Esophagus squamous epithelium (tissue), 5 donors: ENCODE measurements at regions not wholly inside any gene's neighbourhood (a gene's known extent, or its start where the extent isn't known, plus 50 kb on each side); places are given as distances from the start of the nearest gene placed in this dataset.

ENCODE experiments used
- DNase-seq: peaks from one replicate; lab custom pipeline; 2025; lab: John Stamatoyannopoulos, UW
- H3K27ac ChIP-seq, 4 donors: fragments of 200-600 bp; sonication (generic); one replicate each; pipeline ENCODE4 v1.5.1; 2016 to 2019; ENCODE audit warnings: mild to moderate bottlenecking in 1 of 4
- H3K27me3 ChIP-seq, 4 donors: fragments of 200-600 bp; sonication (generic); 1 replicate in 3 of 4; 2 replicates in 1 of 4; pipeline versions ENCODE4 v1.5.1 to v1.6.0; 2017 to 2021; ENCODE audit warnings: antibody characterized with exemption in 1 of 4
- H3K36me3 ChIP-seq, 3 donors: fragments of 200-600 bp; sonication (generic); one replicate each; pipeline ENCODE4 v1.5.1; 2016 to 2019
- H3K4me1 ChIP-seq, 3 donors: fragments of 200-600 bp; sonication (generic); one replicate each; pipeline ENCODE4 v1.5.1; 2017 to 2019
- H3K4me3 ChIP-seq, 4 donors: fragments of 200-600 bp; sonication (generic); 1 replicate in 3 of 4; 2 replicates in 1 of 4; pipeline ENCODE4 v1.5.1; 2016 to 2019; ENCODE audit warnings: mild to moderate bottlenecking in 2 of 4, moderate library complexity in 1 of 4
- H3K9me3 ChIP-seq, 3 donors: fragments of 200-600 bp; sonication (generic); one replicate each; pipeline ENCODE4 v1.5.1; 2016 to 2019
- POLR2A ChIP-seq, 4 donors: fragments of 450-650 bp; IDR thresholded peaks; one replicate each; pipeline ENCODE4 v1.6.1; 2017; ENCODE audit warnings: antibody characterized with exemption in 4 of 4, mild to moderate bottlenecking in 4 of 4, moderate library complexity in 3 of 4
- WGBS, 2 donors: methylation state at CpG; one replicate each; pipeline ENCODE4 v1.1.5; 2018; 5-methylcytosine and 5-hydroxymethylcytosine counted together
- intact Hi-C: fragments of 100-400 bp; cut with DNase I; formaldehyde crosslinking; loops from one replicate; pipeline ENCODE4 v1.15.0; 2022
- TF ChIP-seq, protein P1 (sequence below), 6 experiments: fragments of 450-650 bp in 4 of 6; fragments of 200-600 bp in 2 of 6; sonication (generic) in 2 of 6; IDR thresholded peaks; one replicate each; pipeline ENCODE4 v1.5.1; 2016 to 2019; ENCODE audit warnings: antibody characterized with exemption in 6 of 6, mild to moderate bottlenecking in 4 of 6, moderate library complexity in 4 of 6
- donor health status: DM: yes; HTN: yes; CAD: no.

DNA sequence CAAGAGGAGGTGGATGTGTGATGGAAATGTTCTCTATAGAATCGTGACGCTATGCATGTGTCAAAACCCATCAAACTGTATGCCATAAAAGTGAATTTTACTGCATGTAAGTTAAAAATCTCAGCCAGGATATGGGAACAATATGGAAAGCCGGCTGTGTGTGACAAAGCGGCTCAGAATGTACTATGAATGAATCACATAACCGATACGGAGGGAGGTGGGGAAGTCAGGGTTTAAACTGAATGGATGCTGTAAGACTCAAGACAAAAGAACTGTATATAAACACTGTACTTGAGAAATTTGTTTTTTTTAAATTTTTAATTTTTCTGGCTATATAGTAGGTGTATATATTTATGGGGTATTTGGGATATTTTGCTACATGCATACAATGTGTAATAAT, 111.6 kb upstream of the PDE4B start:
- no peaks in the 10 kb centered on the region for H3K9me3 ChIP-seq
- DNase-seq, result no peak
- WGBS, 2 donors, result 71 to 74% methylated on average over 6 of the region's 6 CpGs
- no peaks in the 10 kb centered on the region for H3K36me3 ChIP-seq
- no peak overlapping the region for H3K4me3 ChIP-seq
- H3K27me3 ChIP-seq, result peaks cover 0 to 5% (median 0%) of the 10 kb centered on the region in 4 donors
- TF ChIP-seq POLR2A (IDR thresholded peaks at IDR 0.05), result no peak
- TF ChIP-seq, protein P1, sequence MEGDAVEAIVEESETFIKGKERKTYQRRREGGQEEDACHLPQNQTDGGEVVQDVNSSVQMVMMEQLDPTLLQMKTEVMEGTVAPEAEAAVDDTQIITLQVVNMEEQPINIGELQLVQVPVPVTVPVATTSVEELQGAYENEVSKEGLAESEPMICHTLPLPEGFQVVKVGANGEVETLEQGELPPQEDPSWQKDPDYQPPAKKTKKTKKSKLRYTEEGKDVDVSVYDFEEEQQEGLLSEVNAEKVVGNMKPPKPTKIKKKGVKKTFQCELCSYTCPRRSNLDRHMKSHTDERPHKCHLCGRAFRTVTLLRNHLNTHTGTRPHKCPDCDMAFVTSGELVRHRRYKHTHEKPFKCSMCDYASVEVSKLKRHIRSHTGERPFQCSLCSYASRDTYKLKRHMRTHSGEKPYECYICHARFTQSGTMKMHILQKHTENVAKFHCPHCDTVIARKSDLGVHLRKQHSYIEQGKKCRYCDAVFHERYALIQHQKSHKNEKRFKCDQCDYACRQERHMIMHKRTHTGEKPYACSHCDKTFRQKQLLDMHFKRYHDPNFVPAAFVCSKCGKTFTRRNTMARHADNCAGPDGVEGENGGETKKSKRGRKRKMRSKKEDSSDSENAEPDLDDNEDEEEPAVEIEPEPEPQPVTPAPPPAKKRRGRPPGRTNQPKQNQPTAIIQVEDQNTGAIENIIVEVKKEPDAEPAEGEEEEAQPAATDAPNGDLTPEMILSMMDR (IDR thresholded peaks at IDR 0.05), result no peak
- H3K27ac ChIP-seq, result no peak overlapping the region
- intact Hi-C loops, result no loop called here
- H3K4me1 ChIP-seq, result no peaks in the 10 kb centered on the region

DNA sequence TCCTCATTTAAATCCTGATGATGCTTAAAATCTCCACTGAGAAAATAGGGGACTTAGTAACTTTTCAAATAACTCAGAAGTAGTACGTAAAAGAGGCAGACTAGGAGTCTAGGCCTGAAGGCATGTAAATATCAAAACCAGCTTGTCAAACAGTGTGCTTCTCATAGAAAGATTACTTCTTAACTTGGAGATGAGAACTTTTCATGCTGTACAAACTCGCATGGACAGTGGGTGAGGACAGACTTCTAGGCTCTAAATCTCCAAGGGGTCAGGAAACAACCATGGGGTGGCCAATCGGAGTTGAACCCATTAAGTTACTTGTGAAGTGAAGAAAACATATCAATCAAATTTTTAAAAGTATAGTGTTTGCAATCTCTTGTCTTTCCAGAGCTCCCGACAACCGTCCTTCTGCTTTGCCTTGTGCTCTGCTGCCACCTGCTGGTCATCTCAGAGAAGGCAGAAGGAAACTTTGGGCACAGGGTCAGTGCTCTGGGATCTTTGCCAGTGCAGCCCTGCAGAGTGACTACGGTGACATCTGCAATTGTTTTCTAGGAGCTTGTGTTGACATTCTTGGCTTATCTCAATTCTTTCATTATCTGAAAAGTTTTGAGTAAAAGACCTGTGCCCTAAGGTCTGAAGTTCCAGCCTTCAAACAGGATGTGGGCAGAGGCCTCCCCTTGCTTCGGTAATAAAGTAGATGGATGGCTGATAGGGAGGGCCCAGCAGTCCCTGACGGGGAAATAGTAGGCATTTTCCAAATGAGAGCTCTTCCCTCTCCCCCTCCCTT, 105.1 kb upstream of the PDE4B start:
- Histone ChIP-seq H3K9me3 (no peaks in the 10 kb centered on the region), H3K27ac (no peak overlapping the region), H3K4me3 (no peak overlapping the region), H3K27me3 (peaks cover 0 to 5% (median 0%) of the 10 kb centered on the region in 4 donors), H3K4me1 (peaks cover 0 to 25% (median 0%) of the 10 kb centered on the region in 3 donors), H3K36me3 (no peaks in the 10 kb centered on the region)
- WGBS, 2 donors, result 8 to 17% methylated on average over 6 to 8 of the region's 8 CpGs
- DNase-seq, result no peak
- TF ChIP-seq, protein P1 (IDR thresholded peaks at IDR 0.05), result peak; percentile 79 to 95 (median 94)
- no peak for TF ChIP-seq POLR2A (IDR thresholded peaks at IDR 0.05)
- intact Hi-C loops, result loop anchor here (5.0 kb wide), 1 partner anchor 445 kb away; no protein-coding TSS in a partner anchor

DNA sequence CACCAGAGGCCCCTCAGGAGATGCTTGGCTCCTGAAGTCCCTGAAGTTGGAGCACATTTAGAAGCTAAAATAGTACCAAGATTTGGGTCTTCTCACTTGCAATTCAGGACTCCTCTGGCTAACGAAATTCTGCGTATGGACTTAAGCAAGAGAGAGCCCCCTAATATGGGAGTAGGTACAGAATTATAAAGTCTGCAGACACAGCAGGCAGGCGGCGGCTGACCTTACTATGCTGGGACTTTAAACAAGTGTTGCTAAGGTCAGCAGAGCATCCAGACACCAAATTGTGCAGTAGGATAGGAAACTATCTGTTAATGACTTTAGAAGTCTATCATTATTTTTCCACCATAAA, 104.5 kb upstream of the PDE4B start:
- intact Hi-C loops, result loop anchor here (5.0 kb wide), 1 partner anchor 446 kb away; no protein-coding TSS in a partner anchor
- WGBS, 2 donors, result 67 to 84% methylated on average over 4 of the region's 4 CpGs

GRCh38 chr1:65688848-65689247, 103.8 kb upstream of the PDE4B start:
- DNase-seq, result no peak
- no peak overlapping the region for H3K27ac ChIP-seq
- no peaks in the 10 kb centered on the region for H3K9me3 ChIP-seq
- TF ChIP-seq POLR2A (IDR thresholded peaks at IDR 0.05), result no peak
- TF ChIP-seq, protein P1 (IDR thresholded peaks at IDR 0.05), result no peak
- no peak overlapping the region for H3K4me3 ChIP-seq
- no peaks in the 10 kb centered on the region for H3K36me3 ChIP-seq
- H3K27me3 ChIP-seq, result peaks cover 0 to 5% (median 0%) of the 10 kb centered on the region in 4 donors
- WGBS, 2 donors, result 55 to 65% methylated on average over 3 of the region's 3 CpGs
- H3K4me1 ChIP-seq, result peaks cover 0 to 25% (median 0%) of the 10 kb centered on the region in 3 donors
- intact Hi-C loops, result loop anchor here (5.0 kb wide), 1 partner anchor 447 kb away; no protein-coding TSS in a partner anchor

More for the DNA sequence above, 104.5 kb upstream of the PDE4B start:
- DNase-seq, result no peak
- Histone ChIP-seq H3K27ac (no peak overlapping the region), H3K27me3 (peaks cover 0 to 5% (median 0%) of the 10 kb centered on the region in 4 donors), H3K4me1 (peaks cover 0 to 25% (median 0%) of the 10 kb centered on the region in 3 donors), H3K36me3 (no peaks in the 10 kb centered on the region), H3K4me3 (no peak overlapping the region), H3K9me3 (no peaks in the 10 kb centered on the region)
- TF ChIP-seq, protein P1 (IDR thresholded peaks at IDR 0.05), result no peak
- no peak for TF ChIP-seq POLR2A (IDR thresholded peaks at IDR 0.05)
